Lung (tissue), 11 donors: ENCODE measurements at regions not wholly inside any gene's neighbourhood (a gene's known extent, or its start where the extent isn't known, plus 50 kb on each side); places are given as distances from the start of the nearest gene placed in this dataset.

Source experiments
- ATAC-seq: fragments of 200-7000 bp; cut with Tn5 transposase; one replicate; pipeline ENCODE4 v1.9.1; 2020; ENCODE audit warnings: moderate number of reproducible peaks; ENCODE audit not compliant: insufficient read depth, low FRiP score
- DNase-seq, 3 donors: peaks; one replicate each; pipeline ENCODE4 v3.0.0-alpha.2; 2013 to 2017
- H3K27ac ChIP-seq, 2 donors: one replicate each; pipeline ENCODE4 v1.5.1; 2013; ENCODE audit warnings: mild to moderate bottlenecking in 2 of 2, moderate library complexity in 2 of 2, control low read depth in 1 of 2, inconsistent platforms in 1 of 2, low read depth in 1 of 2, low read length in 1 of 2
- H3K27me3 ChIP-seq, 3 donors: one replicate each; pipeline ENCODE4 v1.5.1; 2013; ENCODE audit warnings: low read length in 2 of 3; ENCODE audit not compliant: control insufficient read depth in 3 of 3, insufficient read depth in 3 of 3
- H3K36me3 ChIP-seq, 4 donors: one replicate each; pipeline ENCODE4 v1.5.1; 2013; ENCODE audit warnings: low read length in 4 of 4, mild to moderate bottlenecking in 1 of 4, moderate library complexity in 1 of 4; ENCODE audit not compliant: control insufficient read depth in 4 of 4, insufficient read depth in 4 of 4
- H3K4me1 ChIP-seq, 5 donors: one replicate each; pipeline ENCODE4 v1.5.1; 2013; ENCODE audit warnings: low read length in 5 of 5, mild to moderate bottlenecking in 2 of 5, moderate library complexity in 1 of 5; ENCODE audit not compliant: control insufficient read depth in 5 of 5, insufficient read depth in 5 of 5
- H3K4me3 ChIP-seq: one replicate; pipeline ENCODE4 v1.5.1; 2013; ENCODE audit warnings: mild to moderate bottlenecking, control low read depth, moderate library complexity
- H3K9ac ChIP-seq, 2 donors: one replicate each; pipeline ENCODE4 v1.5.1; 2013; ENCODE audit warnings: low read length in 2 of 2, control low read depth in 1 of 2; ENCODE audit not compliant: insufficient read depth in 1 of 2
- H3K9me3 ChIP-seq, 4 donors: one replicate each; pipeline ENCODE4 v1.5.1; 2013; ENCODE audit warnings: low read length in 3 of 4, mild to moderate bottlenecking in 1 of 4, moderate library complexity in 1 of 4; ENCODE audit not compliant: control insufficient read depth in 4 of 4, insufficient read depth in 3 of 4
- WGBS, 2 donors: extraction: QIAGEN DNeasy Blood & Tissue Kit; methylation state at CpG; one replicate each; pipeline ENCODE4 v1.1.7; 2013; 5-methylcytosine and 5-hydroxymethylcytosine counted together
- TF ChIP-seq, protein P1 (sequence below): IDR thresholded peaks from 2 replicates; pipeline ENCODE4 v1.5.1; 2012; ENCODE audit warnings: mild to moderate bottlenecking; ENCODE audit errors: control extremely low read depth, extremely low read depth
- donor health status: control.
- donor health status: control.
- donor health status: Bipolar disorder and iron deficiency.
- donor health status: healthy.
- donor health status: DM: yes; HTN: yes; CAD: no.

DNA sequence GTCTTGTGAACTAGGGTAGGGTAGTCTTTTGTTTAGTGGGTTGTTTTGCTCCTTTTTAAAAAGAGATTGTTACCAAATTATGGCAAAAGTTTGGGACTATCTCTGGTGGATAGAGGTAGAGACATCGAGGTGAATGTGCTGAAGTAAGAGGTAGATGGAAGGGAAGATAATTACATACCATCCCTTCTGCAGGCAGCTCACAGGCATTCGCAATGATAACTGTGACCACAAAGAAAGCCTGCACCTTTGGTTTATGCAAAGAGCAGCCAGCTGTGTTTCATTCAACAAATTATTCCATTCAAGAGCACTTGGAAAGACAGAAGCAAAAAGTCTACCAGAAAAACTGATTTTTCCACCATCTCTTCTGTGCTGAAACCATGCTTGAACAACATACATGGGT, 155.6 kb downstream of the GATB start:
- Histone ChIP-seq H3K27ac (no peak overlapping the region), H3K4me3 (no peak overlapping the region), H3K9ac (no peak overlapping the region), H3K4me1 (peaks cover 0 to 9% (median 0%) of the 10 kb centered on the region in 5 donors), H3K36me3 (no peaks in the 10 kb centered on the region), H3K27me3 (no peaks in the 10 kb centered on the region), H3K9me3 (no peaks in the 10 kb centered on the region)
- TF ChIP-seq, protein P1, sequence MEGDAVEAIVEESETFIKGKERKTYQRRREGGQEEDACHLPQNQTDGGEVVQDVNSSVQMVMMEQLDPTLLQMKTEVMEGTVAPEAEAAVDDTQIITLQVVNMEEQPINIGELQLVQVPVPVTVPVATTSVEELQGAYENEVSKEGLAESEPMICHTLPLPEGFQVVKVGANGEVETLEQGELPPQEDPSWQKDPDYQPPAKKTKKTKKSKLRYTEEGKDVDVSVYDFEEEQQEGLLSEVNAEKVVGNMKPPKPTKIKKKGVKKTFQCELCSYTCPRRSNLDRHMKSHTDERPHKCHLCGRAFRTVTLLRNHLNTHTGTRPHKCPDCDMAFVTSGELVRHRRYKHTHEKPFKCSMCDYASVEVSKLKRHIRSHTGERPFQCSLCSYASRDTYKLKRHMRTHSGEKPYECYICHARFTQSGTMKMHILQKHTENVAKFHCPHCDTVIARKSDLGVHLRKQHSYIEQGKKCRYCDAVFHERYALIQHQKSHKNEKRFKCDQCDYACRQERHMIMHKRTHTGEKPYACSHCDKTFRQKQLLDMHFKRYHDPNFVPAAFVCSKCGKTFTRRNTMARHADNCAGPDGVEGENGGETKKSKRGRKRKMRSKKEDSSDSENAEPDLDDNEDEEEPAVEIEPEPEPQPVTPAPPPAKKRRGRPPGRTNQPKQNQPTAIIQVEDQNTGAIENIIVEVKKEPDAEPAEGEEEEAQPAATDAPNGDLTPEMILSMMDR = no peak
- DNase-seq (no peak), ATAC-seq (no peak)
- 86 to 90% methylated on average over 2 of the region's 2 CpGs for WGBS, 2 donors

DNA sequence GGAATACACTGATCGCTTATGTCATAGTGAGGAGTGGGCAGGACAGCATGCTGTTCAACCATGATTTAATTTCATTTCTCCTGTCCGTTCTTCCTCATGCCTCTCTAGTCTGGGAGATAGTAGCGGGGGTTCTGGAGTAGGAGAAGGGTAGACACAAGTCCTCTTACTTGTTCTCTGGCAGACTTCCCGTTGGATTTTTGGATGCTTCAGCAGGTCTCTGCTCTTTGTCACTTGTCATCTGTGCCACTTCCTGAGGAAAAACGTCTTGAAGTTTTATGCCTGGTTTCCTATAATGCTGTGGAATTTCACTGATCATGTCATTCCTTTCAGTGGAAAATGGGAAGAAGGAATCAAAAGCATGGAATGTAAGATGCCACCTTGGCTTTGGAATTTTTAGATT, 154.7 kb downstream of the GATB start:
- DNase-seq (no peak), ATAC-seq (no peak)
- no peak overlapping the region for H3K4me3 ChIP-seq
- no peaks in the 10 kb centered on the region for H3K27me3 ChIP-seq
- TF ChIP-seq, protein P1 = no peak
- peaks cover 0 to 9% (median 0%) of the 10 kb centered on the region in 5 donors for H3K4me1 ChIP-seq
- 59 to 64% methylated on average over 5 of the region's 5 CpGs for WGBS, 2 donors
- no peaks in the 10 kb centered on the region for H3K36me3 ChIP-seq
- H3K9me3 ChIP-seq = no peaks in the 10 kb centered on the region
- no peak overlapping the region for H3K27ac ChIP-seq
- H3K9ac ChIP-seq = no peak overlapping the region

GRCh38 chr4:151610229-151610628, 150.6 kb downstream of the GATB start:
- ATAC-seq = no peak
- H3K36me3 ChIP-seq = no peaks in the 10 kb centered on the region
- H3K4me1 ChIP-seq = peaks cover 0 to 9% (median 0%) of the 10 kb centered on the region in 5 donors
- H3K9ac ChIP-seq = no peak overlapping the region
- no peaks in the 10 kb centered on the region for H3K27me3 ChIP-seq
- H3K4me3 ChIP-seq = no peak overlapping the region
- H3K9me3 ChIP-seq = no peaks in the 10 kb centered on the region
- TF ChIP-seq, protein P1 = no peak
- DNase-seq = no peak
- no peak overlapping the region for H3K27ac ChIP-seq

GRCh38 chr4:151611960-151612359, 148.8 kb downstream of the GATB start:
- TF ChIP-seq, protein P1 = no peak

More at GRCh38 chr4:151611960-151612359, 148.8 kb downstream of the GATB start:
- Histone ChIP-seq H3K9me3 (no peaks in the 10 kb centered on the region), H3K9ac (no peak overlapping the region), H3K36me3 (no peaks in the 10 kb centered on the region), H3K27ac (no peak overlapping the region), H3K4me1 (no peaks in the 10 kb centered on the region), H3K4me3 (no peak overlapping the region), H3K27me3 (no peaks in the 10 kb centered on the region)
- DNase-seq = no peak
- ATAC-seq = no peak
